K562 (cell line): ENCODE measurements at regions not wholly inside any gene's neighbourhood (a gene's known extent, or its start where the extent isn't known, plus 50 kb on each side); places are given as distances from the start of the nearest gene placed in this dataset.
"Not testable (repeated sequence)": the region's sequence is repeated elsewhere in the genome, so short reads cannot be mapped to it uniquely, and the experiment has no call there.

Experiments used
- ATAC-seq: fragments of 200-7000 bp; cut with Tn5 transposase; 3 replicates; pipeline ENCODE4 v1.9.1; 2020; ENCODE audit warnings: moderate library complexity
- BruUV-seq: library from RNA; stranded (reverse); fragments of 400-500 nt; replicated peaks from 2 replicates; lab custom pipeline; 2021; lab: Mats Ljungman, UMichigan
- CTCF ChIA-PET: fragments of 300-600 bp; formaldehyde crosslinking; extraction: SDS; loops from one replicate; lab custom pipeline; 2021; ENCODE audit warnings: low intra/inter-chr PET ratio; lab: Yijun Ruan, JAX
- POLR2A ChIA-PET: fragments of 300-600, 350-650 bp; sonication (Branson Sonifier 250); formaldehyde crosslinking; extraction: SDS; loops from one replicate; lab custom pipeline; 2021; ENCODE audit warnings: antibody characterized with exemption, inconsistent platforms; lab: Yijun Ruan, JAX
- DNase-seq, 4 experiments: peaks; one replicate each; pipeline versions ENCODE4 v3.0.0 to v3.0.0-alpha.2; 2011 to 2018; ENCODE audit warnings: low spot score in 3 of 4, mixed read lengths in 3 of 4; ENCODE audit errors: extremely low read depth in 1 of 4
- FAIRE-seq: peaks from 2 replicates; lab custom pipeline; 2011; peaks lifted over from hg19 to GRCh38; lab: Jason Lieb, UNC
- H2AFZ ChIP-seq: 2 replicates; pipeline ENCODE4 v1.6.0; 2011; ENCODE audit warnings: low read depth, low read length, control low read depth, inconsistent platforms
- H3K27ac ChIP-seq: fragments of 200-600 bp; 3 replicates; pipeline ENCODE4 v1.8.0; 2011; ENCODE audit warnings: low read depth, mild to moderate bottlenecking, control low read depth, inconsistent platforms, low read length, moderate library complexity, mixed read lengths; ENCODE audit errors: extremely low read depth
- H3K27me3 ChIP-seq, 2 experiments: fragments of 300-600 bp in 1 of 2; 2 replicates in 1 of 2; 3 replicates in 1 of 2; pipeline versions ENCODE4 v1.6.0 to v1.8.0; 2011; ENCODE audit warnings: inconsistent platforms in 2 of 2, low read length in 2 of 2, mild to moderate bottlenecking in 1 of 2, mixed read lengths in 1 of 2, moderate library complexity in 1 of 2; ENCODE audit not compliant: control insufficient read depth in 2 of 2, insufficient read depth in 2 of 2
- H3K36me3 ChIP-seq: fragments of 300-600 bp; 3 replicates; pipeline ENCODE4 v1.8.0; 2011; ENCODE audit warnings: mild to moderate bottlenecking, low read length, inconsistent platforms; ENCODE audit not compliant: control insufficient read depth, insufficient read depth
- H3K4me1 ChIP-seq, 2 experiments: fragments of 200-600 bp in 1 of 2; replicated peaks in 1 of 2; 2 replicates in 1 of 2; 3 replicates in 1 of 2; pipeline versions ENCODE4 v1.5.1 to v1.8.0; 2011; ENCODE audit warnings: inconsistent platforms in 2 of 2, low read length in 2 of 2, mild to moderate bottlenecking in 1 of 2, mixed read lengths in 1 of 2, moderate library complexity in 1 of 2; ENCODE audit not compliant: control insufficient read depth in 2 of 2, insufficient read depth in 2 of 2
- H3K4me2 ChIP-seq: 2 replicates; pipeline ENCODE4 v1.6.1; 2011; ENCODE audit warnings: low read length, control low read depth, inconsistent platforms, mixed read lengths; ENCODE audit not compliant: insufficient read depth
- H3K4me3 ChIP-seq: fragments of 200-600 bp; sonication (generic), shearing (Covaris generic); 2 replicates; pipeline ENCODE4 v1.5.1; 2016; ENCODE audit warnings: control low read depth, inconsistent platforms
- H3K79me2 ChIP-seq: fragments of 200-600 bp; 3 replicates; pipeline ENCODE4 v1.8.0; 2011; ENCODE audit warnings: low read length, inconsistent platforms; ENCODE audit not compliant: control insufficient read depth, insufficient read depth
- H3K9ac ChIP-seq, 2 experiments: 2 replicates each; pipeline versions ENCODE4 v1.6.0 to v1.6.1; 2011; ENCODE audit warnings: low read depth in 2 of 2, low read length in 2 of 2, control low read depth in 1 of 2, inconsistent platforms in 1 of 2, mild to moderate bottlenecking in 1 of 2, mixed read lengths in 1 of 2; ENCODE audit not compliant: insufficient read depth in 1 of 2
- H3K9me1 ChIP-seq: one replicate; pipeline ENCODE4 v1.6.0; 2011; ENCODE audit warnings: inconsistent platforms, mild to moderate bottlenecking, low read length, moderate library complexity; ENCODE audit not compliant: control insufficient read depth, insufficient read depth
- H3K9me3 ChIP-seq: replicated peaks from 2 replicates; pipeline ENCODE4 v1.5.1; 2011; ENCODE audit warnings: low read depth, low read length, inconsistent platforms; ENCODE audit not compliant: control insufficient read depth, insufficient read depth
- H4K20me1 ChIP-seq: replicated peaks from 2 replicates; pipeline ENCODE4 v1.6.1; 2011; ENCODE audit warnings: low read length, inconsistent platforms, mixed read lengths; ENCODE audit not compliant: control insufficient read depth, insufficient read depth
- C11orf30 ChIP-seq: fragments of 450-650 bp; IDR thresholded peaks from 2 replicates; pipeline ENCODE4 v1.6.1; 2016; ENCODE audit warnings: low read depth, mild to moderate bottlenecking
- ZNF146 ChIP-seq: IDR thresholded peaks from one replicate; pipeline ENCODE4 v1.6.1; 2018; ENCODE audit warnings: missing compliant biosample characterization; ENCODE audit not compliant: unreplicated experiment
- ZNF316 ChIP-seq: fragments of 450-650 bp; IDR thresholded peaks from 2 replicates; pipeline ENCODE4 v1.6.1; 2016
- WGBS: fragments of 100-300 bp; shearing (Covaris generic); methylation state at CpG from one replicate; pipeline ENCODE4 v1.1.6; 2016; ENCODE audit warnings: low coverage, mixed read lengths; ENCODE audit not compliant: insufficient coverage; ENCODE audit errors: missing lambda C conversion rate; 5-methylcytosine and 5-hydroxymethylcytosine counted together
- in situ Hi-C: fragments of 300-500 bp; cut with MboI; formaldehyde crosslinking; loops from 4 replicates; pipeline ENCODE4 v1.15.0; 2018; ENCODE audit warnings: inconsistent platforms, mixed read lengths
- intact Hi-C: fragments of 100-400 bp; cut with micrococcal nuclease; formaldehyde crosslinking; loops from 2 replicates; pipeline ENCODE4 v1.14.2; 2022

- H3K9ac ChIP-seq, H3K4me1 ChIP-seq, H3K27ac ChIP-seq, FAIRE-seq, H3K4me3 ChIP-seq, ATAC-seq, DNase-seq, H3K27me3 ChIP-seq, H3K36me3 ChIP-seq, H2AFZ ChIP-seq, H3K79me2 ChIP-seq, in situ Hi-C loops, intact Hi-C loops, H3K9me3 ChIP-seq, H3K4me2 ChIP-seq, POLR2A ChIA-PET, CTCF ChIA-PET, H3K9me1 ChIP-seq, BruUV-seq, H4K20me1 ChIP-seq: not testable (repeated sequence)
- 0% methylated on average over 2 of the region's 2 CpGs for WGBS
- TF ChIP-seq ZNF146 (CRISPR knock-in tag) = peak; percentile 52
Observed at GRCh38 chr2:172264820-172265219, 162.1 kb upstream of the DLX2 start.

GRCh38 chr2:172269507-172270244 is 157.7 kb upstream of the ITGA6 start:
- H3K4me1 ChIP-seq, H4K20me1 ChIP-seq, H3K36me3 ChIP-seq, FAIRE-seq, H3K27me3 ChIP-seq, in situ Hi-C loops, CTCF ChIA-PET, H3K9me3 ChIP-seq, H3K4me2 ChIP-seq, intact Hi-C loops, ATAC-seq, H3K27ac ChIP-seq, DNase-seq, H3K79me2 ChIP-seq, H3K9me1 ChIP-seq: not testable (repeated sequence)
- POLR2A ChIA-PET = interaction anchor here (1.3 to 1.5 kb wide), 2 partner anchors 11 to 16 kb away, joined by 3 to 4 read pairs; no protein-coding TSS in a partner anchor
- 0% methylated on average over 7 of the region's 7 CpGs for WGBS
- TF ChIP-seq C11orf30 (peak; percentile 50; the same call in 1 of the 2 replicates), ZNF316 (peak; percentile 29; the same call in 1 of the 2 replicates)
- TF ChIP-seq, all 486 proteins: peak for 2; not testable (repeated sequence) for 484
- BruUV-seq, H3K9ac ChIP-seq, H2AFZ ChIP-seq, H3K4me3 ChIP-seq: not testable (repeated sequence)
